ENCODE measurements at regions not wholly inside any gene's neighbourhood (a gene's known extent, or its start where the extent isn't known, plus 50 kb on each side); places are given as distances from the start of the nearest gene placed in this dataset.

GRCh38 chr2:15720561-15721307, 129.1 kb downstream of the DDX1 start:
- DNase-seq, result no peak

- no peak for DNase-seq
These were observed 129.9 kb downstream of the DDX1 start for GRCh38 chr2:15721411-15722067.

DNA sequence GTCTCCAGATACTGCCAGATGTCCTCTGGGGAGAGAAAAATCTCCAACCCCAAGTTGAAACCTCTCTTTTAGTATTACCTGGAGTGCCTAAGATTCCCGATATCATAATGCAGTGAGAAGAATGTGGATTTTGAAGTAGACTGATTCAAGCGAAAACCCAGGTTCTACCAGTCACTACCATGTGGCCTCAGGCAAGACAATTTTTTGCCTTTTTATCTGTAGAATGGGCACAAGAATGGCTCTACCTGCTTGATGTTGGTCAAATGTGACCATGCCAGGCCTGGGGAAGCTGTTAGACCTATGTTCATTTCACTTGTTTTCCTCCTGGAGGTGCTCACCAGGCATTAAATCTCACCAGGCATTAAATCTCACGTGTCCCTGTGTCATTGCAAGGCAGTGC, 131.3 kb downstream of the DDX1 start:
- DNase-seq, result no peak

DNA sequence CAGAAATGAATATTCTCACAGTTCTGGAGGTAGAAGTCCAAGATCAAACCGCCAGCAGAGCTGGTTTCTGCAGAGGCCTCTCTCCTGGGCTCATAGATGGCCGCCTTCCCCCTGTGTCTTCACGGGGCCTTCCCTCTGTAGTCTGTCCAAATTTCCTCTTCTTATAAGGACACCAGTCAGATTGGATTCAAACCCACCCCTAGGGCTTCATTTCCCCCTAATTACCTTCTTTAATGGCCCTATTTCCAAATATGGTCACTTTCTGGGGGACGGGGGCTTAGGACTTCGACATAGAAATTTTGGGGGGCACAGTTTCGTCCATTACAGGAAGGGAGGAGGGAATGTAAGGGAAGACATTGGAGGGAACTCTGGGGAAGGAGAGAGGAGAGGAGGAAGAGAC, 132.6 kb downstream of the DDX1 start:
- DNase-seq, result no peak

DNA sequence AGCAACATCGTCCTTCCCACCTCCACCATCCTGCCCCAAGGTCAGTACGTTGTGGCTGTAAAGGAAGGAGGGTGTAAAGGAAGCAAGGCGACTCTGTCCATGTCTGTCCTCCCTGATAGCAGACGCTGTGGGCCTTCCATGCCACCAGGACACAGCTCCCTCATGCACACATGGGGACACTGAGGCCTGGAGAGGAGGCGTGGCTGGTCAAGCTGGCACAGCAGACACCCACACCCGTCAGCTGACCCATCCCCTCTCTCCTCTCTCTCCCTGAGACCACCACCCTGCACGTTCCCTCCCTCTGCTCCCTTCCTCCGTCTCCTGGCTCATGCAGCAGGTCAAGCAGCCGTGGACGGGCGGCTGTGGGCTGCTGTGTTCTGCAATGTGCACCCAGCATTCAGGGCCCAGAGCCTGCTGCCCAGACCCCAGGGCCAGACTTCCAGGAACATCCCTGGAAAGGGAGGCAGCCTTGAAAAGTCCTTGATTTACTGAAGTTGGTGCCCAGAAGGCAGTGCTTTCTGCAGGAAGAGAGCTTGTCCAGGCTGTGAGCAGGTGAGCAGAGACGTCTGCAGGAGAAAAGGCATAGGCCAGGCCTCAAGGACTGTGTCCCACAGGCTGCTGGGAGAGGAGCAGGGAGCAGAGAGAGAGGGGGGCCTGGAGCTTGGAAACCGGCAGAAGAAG, 133.6 kb downstream of the DDX1 start:
- no peak for DNase-seq

DNA sequence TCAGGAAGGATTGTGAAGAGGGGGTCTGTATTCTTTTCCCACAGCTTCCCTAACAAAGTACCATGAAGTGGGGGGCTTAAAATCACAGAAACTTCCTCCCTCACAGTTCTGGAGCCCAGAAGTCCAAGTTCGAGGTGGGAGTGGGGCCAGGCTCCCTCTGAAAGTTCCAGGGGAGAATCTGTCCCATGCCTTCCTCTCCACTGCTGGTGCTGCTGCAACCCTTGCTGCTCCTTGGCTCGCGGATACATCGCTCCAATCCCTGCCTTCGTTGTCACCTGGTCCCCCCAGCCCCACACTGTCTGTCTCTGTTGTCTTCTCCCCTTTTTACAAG, 134.1 kb downstream of the DDX1 start:
- DNase-seq, result no peak

GRCh38 chr2:15726321-15727057, 134.8 kb downstream of the DDX1 start:
- no peak for DNase-seq

- no peak for DNase-seq
These were observed 136.0 kb downstream of the DDX1 start for GRCh38 chr2:15727396-15728244.

DNA sequence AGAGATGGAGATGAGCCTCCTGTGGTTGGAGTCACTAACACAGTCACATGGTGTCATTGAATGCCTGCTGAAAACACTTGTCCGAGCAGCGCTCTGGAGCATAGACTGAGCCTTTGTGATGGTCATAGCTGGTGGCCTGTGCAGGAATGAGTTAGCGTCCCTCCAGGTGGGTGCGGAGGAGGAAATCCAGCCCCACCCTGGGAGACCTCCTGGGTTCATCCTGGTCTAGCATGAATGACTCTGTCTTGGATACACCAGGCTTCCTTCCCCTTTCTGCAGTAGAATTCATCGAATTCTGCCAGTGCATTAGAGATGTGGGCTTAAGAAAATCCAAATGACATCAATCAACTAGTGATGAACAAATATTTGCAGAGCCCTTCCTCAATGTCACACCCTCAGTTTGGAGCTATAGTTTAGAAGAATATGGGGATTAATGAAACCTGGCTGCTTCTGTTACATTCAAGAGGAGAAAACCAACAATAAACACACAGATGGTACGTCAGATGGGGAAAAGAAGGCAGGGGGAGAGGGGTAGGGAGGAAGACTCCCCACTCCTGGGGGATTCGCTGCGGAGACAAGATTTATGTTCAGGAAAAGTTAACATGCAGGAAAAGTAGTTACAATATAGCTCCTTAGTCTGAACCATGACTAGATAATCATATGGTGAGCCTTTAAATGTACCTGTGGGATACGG, 136.7 kb downstream of the DDX1 start:
- no peak for DNase-seq

DNA sequence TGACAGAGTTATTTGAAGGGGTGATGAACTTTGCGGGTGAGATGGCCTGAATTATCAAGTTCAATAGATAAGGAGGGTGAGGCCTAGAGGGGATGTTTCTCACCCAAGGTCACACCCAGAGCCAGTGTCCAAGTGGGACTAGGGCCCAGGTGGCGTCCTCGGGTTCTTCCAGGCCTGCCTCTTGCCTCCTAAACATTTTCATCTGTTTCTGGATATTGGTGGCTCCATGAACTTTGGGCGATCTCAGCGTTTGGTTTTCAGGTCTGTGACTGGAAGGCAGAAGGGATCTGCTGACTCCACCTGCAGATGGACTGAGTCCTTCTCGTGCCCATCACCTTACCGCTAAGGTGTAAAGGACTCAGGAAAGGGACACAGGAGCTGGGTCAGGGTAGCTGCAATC, 137.3 kb downstream of the DDX1 start:
- DNase-seq, result no peak

DNA sequence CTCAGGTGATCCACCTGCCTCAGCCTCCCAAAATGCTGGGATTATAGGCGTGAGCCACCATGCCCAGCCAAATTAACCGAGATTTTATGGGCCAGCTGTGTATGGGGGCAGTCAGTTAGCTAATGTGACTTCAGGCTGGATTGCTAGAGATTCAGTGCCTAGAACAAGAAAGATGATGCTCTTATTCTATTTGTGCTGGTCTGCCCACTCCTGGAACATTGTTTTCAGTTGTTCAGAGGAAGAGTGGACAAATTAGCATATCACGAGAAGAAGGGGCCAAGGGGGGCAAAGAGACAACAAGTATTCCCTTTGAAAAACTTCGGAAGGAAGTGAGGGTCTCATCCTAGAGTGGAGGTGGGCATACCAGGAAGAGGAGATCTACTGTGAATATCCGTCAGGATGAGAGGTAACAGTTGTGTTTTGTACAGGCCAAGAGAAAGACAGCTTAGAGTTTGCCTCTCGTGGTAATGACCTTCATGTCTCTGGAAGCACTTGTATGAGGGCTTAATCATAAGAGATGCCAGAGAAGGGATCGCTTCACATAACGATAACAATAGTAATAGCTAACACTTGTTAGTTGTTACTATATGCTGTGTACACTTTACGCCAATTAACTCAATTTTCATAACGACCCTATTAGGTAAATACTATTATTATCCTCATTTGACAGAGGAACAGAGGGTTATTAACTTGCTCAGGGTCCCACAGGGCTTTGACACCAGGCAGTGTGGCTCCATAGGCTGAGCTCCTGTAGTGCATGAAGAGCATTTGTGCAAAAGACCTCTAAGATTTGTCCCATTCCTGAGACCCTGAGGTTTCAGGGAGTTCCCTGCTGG, 138.3 kb downstream of the DDX1 start:
- no peak for DNase-seq

GRCh38 chr2:15730545-15731212, 139.0 kb downstream of the DDX1 start:
- peak; percentile 93 for DNase-seq

DNA sequence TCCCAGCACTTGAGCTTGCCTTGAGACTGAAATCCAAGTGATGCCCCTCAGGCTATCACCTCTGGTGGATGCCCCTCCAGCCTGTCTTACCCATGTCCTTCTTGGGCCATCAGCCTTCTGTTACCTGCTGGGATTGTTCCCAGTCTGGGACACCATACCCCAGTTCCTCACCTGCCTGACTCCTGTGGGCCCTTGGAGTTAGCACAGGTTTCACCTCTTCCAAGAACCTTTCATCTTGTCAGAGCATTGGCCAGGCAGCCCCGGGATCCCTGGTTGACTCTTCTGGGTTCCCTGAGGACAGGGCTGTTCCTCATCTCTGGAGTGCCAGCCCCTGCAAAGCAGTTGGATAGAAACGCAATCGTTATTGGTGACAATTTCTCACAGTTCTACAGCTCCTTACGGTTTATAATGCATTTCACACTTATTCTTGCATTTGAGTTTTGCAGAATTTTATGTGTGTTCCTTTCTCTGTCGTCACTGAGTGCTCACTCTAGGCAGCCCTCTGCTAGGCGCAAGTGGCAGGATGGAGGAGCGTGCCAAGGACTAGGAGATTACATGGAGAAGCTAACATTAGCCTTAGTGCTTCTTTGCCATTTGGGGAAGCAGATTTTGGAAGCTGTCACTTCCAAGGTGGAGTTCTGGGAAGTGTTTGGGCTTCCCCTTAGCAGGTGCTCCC, 139.7 kb downstream of the DDX1 start:
- DNase-seq, result no peak

- no peak for DNase-seq
These were observed 140.2 kb downstream of the DDX1 start for GRCh38 chr2:15731889-15732271.

DNA sequence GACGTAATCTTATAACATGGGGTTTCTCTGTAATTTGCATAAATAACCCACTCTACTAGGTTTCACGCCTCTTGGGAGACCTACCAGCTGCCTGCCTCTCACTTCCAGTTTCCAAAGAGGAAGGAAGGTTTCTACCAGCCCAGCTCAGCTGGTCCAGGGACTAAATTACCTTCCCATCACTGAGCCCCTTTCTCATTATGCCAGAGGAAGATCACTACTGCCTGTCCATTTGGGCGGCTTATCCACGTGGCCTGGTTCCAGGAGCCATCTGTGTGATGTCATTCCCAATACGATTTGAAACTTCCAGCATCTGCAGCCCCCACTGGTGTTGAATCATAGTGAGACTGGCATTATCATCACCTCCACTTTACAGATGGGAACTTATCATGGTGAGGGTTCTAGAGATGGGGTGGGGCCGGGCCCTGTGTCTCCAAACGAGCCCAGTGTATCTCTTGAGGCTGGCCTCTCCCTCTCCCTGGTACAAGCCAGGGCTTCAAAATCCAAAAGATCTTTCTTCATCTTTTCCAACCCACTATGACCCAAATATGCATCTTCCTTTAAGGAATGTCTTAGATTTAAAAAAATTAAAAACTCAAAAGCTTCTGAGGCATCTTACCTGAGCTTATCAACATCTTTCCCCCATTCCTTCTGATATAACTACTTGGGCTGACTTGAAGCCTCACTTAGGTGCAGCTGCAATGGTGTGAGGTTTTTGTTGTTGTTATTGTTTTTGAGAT, 140.8 kb downstream of the DDX1 start:
- no peak for DNase-seq

DNA sequence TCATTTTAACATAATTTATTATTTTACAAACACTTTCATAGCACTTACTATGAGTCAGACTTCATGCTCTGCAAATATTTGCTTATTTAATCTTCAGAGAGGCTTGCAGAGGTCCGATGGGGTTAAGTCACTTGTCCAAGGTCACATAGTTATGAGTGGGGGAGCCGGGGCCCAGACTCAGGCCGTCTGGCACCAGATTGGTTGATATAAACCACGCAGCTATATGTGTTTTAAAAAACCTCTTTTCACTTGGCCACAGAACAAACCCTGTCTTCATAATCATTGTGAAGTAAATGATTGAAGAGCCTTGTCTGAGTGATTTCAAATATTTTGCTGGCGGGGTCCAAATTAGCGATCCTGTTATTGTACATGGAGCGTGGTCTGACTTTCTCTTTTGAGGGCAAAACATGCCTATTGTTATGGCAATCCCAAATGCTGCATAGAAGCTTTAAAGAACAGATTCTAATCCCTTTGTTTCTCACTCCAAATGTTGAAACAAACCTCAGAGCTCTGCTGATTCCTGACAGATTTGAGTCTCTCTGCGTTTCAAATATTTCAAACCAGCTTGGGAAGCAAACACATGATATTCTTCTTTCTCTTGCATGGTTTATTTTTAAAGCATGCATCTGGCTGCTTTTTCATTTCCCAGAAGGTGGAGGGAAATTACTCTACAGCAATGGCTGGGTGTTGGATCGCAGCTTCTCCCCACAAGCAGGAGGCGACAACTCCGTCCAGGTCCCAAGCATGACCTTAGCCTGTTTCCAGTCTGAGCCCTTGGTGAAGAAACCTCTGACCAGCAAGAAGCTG, 142.4 kb downstream of the DDX1 start:
- DNase-seq, result peak; percentile 75

DNA sequence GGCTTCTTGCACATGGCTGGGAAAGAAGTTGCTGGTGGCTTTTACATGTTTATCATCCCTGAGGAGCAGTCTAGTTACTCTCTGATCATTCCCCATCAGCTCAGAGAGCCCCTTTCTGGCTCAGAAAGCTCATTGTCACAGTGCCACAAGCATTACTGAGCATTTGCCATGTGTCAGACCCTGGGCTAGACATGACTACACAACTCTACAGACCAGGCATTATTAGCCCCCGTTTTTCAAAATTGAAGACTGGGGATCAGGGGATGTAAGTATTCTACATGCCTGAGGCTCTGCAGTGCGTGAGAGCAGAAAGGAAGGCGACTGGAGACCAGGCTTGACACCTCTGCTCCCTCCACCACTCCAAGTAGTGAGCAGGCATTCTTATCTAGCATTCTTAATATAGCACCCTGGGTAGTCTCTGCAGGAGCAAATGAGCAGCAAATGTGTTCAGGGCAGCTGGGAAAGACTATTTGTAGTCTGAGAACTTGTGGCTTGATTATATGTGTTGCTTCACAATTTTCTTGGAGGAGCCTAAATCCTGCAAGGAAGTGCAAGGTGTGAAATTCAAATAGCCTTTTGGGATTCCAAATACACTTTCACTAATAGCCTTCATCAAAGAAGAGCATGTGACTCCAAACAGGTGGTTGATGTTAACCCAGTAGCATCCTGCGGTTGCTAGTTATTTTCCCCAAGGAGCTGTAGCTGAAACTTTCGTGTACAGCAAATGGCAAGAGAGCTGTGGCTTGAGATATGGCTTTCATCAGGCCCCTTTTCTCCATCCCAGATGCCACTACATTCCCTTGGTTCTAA, 143.2 kb downstream of the DDX1 start:
- DNase-seq, result no peak
